DMS 273 treated with DMSO at 0.1 percent for 48 hours (cell line): ENCODE measurements at regions not wholly inside any gene's neighbourhood (a gene's known extent, or its start where the extent isn't known, plus 50 kb on each side); places are given as distances from the start of the nearest gene placed in this dataset.

Experiments used
- DNase-seq: peaks from one replicate; lab custom pipeline; 2025; lab: John Stamatoyannopoulos, UW

DNA sequence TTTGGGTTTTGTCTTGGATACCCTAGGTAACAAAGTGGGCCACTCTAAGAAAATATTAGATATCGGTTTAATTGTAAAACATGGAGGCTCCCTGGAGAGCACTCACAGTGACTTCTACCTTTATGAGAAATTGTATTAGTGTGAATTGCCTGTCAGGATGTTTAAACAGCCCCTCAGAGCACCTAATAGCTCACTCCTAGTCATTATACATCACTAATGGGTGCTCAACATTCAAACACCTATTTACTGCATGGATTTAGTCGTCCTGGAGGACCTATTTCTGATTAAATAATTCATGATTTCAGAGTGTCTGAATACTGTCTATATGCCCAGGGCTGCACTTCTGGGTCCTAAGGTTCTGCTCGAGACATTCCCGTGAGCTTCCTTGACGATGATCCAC is 430.2 kb upstream of the EEF2KMT start:
- no peak for DNase-seq

- no peak for DNase-seq
Observed at GRCh38 chr16:5526826-5527225, 429.2 kb upstream of the EEF2KMT start.

DNA sequence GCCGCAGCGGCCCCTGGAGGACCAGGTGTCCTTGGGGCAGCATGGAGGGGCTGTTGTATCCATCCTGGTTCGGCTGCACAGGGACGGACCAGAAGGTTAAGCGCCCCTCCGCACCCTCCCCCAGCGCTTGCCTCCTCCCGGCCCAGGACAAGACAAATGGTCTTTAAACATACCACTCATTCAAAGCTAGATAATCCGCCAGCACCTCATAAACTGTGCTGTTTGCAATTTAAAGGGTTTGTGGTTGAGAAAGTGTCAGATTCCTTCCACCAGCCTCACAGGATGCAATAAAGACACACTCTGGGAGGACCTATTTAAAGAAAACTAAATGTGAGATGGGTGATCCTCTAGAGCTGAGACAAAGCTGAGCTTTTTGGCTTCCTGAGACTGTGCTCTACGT is 426.2 kb upstream of the EEF2KMT start:
- no peak for DNase-seq

GRCh38 chr16:5516115-5516514 is 418.5 kb upstream of the EEF2KMT start:
- no peak for DNase-seq

DNA sequence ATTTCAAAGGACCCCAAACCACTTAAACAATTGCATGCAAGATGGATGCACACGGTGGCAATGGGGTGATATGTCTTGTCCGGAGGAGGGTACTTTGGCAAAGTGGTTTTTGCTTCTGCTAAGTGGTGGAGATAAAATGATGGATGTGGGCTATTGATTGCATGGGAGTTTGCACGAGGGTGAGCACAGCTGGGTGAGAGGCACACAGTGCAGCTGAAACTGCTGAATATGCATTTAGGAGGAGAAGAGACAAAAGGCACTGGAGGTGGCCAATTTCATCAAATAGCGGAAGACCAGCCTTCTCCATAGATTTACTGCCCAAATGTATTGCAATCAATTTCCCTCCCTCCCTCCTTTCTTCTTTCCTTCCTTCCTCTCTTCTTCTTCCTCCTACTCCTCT is 414.4 kb upstream of the EEF2KMT start:
- DNase-seq: no peak

- no peak for DNase-seq
Observed at GRCh38 chr16:5510819-5511370, 413.3 kb upstream of the EEF2KMT start.

- DNase-seq: no peak
Observed at GRCh38 chr16:5509794-5510193, 412.2 kb upstream of the EEF2KMT start.

DNA sequence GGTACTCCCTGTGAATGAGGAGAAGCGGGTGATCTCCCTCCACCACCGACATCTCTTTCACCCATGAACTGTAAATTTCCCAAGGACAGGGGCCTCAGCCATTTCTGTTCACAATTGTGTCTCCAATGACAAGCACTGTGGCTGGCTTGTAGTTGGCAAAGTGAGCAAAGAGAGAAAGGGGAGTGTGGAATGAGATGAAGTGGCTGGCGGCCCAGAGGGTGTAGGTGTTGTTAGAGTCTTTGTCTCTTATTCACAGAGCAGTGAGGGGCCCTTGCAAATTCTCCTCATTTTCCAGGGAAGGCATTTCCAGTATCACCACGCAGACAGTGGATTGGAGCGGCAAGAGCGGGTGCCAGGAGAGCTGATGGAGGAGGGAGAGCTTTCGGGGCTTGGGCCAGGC is 411.7 kb upstream of the EEF2KMT start:
- DNase-seq: no peak

DNA sequence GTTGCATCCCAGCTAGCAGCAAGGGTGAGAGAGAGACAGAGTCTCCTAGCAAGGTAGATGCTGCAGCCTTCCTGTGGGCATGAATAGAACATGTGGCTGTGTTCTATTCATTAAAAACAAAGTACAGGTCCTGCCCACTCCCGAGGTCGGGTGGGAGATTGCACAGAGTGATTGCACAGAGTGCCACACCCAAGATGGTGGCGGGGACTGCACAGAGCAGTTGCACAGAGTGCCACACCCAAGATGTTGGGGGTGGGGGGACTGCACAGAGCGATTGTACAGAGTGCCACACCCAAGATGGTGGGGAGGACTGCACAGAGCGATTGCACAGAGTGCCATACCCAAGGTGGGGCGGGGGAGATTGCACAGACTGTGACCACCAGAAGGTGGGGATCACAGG is 410.8 kb upstream of the EEF2KMT start:
- no peak for DNase-seq

DNA sequence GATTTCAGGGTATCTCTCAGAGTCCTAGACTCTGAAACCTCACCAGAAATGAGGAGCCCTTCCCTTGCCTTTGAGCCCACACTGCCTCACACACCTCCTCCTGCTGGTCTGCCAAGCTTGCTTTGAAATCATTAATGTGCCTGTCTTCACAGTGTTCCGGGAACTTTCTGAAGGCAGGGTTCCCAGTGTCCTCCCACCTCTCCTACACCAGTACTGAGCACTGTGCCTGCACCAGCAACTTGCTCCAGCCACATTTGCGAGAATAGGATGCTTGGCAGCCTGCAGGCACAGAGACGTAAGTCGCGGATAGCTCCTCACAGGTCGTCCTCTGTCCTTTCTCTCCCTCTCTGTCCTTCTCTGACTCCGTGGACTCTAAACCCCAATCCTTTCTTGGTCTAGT is 408.4 kb upstream of the EEF2KMT start:
- no peak for DNase-seq

DNA sequence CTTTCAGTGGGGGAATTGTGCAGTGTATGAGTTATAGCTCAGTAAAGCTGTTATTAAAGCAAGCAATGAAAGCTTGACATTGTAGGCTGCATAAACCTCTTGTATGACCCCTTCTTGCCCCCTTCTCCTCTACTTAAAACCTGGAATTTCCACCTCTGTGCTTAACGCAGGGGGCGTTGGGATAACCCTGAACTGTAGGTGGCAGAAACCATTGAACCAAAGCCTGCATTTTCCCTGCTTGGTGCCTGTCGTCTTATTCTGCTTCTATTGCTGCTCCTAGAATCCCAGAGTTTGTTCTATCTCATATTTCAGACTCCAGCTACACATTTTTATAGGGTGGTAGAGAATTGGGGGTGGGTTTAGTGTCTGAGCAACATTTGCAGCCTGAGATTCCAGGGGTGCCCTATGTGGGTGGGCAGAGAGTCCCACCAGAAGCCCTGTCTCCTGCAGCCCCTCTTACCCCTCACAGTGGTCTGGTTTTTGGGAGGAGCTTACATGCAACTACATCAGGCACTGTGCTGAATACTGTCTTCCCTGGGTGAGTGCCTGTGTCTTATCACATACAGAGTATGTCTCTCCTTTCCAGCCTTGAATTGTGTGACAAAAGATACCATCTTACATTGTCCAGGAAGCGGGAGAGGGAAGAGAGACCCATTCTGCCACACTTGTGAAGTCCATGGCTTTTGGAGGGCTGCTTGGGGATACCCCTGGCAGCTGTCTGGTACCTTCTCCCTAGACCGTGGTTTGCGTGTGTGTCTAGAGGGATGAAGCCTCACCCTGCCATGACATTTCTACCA is 407.7 kb upstream of the EEF2KMT start:
- no peak for DNase-seq

GRCh38 chr16:5504064-5504781 is 406.6 kb upstream of the EEF2KMT start:
- no peak for DNase-seq

GRCh38 chr16:5502944-5503343 is 405.3 kb upstream of the EEF2KMT start:
- no peak for DNase-seq

DNA sequence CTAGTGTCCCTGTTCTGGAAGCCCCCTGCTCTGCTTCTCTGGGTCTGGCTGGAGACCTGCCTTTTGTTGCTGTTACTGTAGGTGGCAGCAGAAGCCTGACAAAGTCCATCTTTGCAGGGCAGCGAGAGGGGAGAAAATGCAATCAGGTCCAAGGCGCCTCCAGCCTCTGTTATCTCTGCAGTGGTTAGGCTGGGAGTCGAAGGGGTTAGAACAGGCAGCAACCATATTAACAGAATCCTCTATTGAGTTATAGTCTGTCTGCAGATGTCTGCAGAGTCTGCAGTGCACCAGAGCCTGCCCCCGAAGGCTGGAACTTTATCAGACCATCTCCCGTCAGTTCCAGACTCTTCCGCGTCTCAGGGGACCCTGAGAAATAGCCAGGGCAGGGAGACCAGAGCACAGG is 404.9 kb upstream of the EEF2KMT start:
- DNase-seq: no peak

- DNase-seq: no peak
Observed at GRCh38 chr16:5500526-5500925, 402.9 kb upstream of the EEF2KMT start.

DNA sequence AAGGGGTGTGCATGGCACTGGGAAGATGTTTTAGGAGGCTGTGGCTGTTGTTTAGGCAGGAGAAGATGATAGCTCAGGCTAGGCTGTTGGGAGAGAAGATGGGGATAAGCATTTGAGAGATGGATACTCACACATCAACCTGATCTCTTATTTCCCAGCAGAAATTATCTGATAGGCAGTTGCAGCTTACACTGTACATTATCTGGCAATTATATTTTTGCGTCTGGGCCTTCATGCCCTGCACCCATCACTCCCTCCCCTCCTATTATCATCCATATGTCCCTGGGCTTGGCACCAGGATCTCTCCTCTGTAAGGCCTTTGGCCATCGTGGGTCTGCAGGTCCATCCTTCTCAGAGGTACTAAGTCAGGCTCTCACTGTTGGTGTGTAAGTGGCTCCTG is 401.0 kb upstream of the EEF2KMT start:
- DNase-seq: no peak

GRCh38 chr16:5496013-5496412 is 398.4 kb upstream of the EEF2KMT start:
- no peak for DNase-seq

DNA sequence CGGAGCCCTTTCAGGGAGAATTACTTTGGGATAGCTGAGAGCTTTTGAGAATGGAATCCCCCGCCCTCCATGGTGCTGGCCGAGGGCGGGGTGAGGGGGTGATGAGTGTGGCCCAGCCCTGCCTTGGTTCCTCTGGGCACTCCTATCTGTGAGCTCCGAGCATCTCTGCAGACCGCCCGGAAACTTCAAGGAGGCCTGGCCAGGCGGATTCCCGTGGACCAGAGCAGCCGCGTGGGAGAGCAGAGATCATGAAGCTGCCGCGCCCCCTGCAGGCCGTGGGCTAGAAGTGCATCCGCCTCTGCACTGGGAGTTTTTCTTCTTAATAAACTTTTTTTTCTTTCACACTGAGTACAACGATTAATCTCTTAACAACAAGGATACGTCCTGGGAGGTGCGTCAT is 392.9 kb upstream of the EEF2KMT start:
- no peak for DNase-seq

DNA sequence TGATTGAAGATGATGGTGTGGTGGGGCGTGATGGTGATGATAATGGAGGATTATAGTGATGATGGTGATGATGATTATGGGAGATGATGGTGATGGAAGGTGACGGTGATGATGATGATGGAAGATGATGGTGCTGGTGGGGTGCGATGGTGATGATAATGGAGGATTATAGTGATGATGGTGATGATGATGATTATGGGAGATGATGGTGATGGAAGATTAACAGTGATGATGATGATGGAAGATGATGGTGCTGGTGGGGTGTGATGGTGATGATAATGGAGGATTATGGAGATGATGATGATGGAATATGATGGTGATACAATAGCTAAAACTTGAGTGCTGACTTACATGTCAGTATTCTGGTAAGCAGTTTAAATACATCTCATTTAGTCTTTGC is 391.0 kb upstream of the EEF2KMT start:
- no peak for DNase-seq

- DNase-seq: no peak
Observed at GRCh38 chr16:5487728-5488127, 390.1 kb upstream of the EEF2KMT start.

GRCh38 chr16:5482256-5482655 is 384.7 kb upstream of the EEF2KMT start:
- DNase-seq: no peak

DNA sequence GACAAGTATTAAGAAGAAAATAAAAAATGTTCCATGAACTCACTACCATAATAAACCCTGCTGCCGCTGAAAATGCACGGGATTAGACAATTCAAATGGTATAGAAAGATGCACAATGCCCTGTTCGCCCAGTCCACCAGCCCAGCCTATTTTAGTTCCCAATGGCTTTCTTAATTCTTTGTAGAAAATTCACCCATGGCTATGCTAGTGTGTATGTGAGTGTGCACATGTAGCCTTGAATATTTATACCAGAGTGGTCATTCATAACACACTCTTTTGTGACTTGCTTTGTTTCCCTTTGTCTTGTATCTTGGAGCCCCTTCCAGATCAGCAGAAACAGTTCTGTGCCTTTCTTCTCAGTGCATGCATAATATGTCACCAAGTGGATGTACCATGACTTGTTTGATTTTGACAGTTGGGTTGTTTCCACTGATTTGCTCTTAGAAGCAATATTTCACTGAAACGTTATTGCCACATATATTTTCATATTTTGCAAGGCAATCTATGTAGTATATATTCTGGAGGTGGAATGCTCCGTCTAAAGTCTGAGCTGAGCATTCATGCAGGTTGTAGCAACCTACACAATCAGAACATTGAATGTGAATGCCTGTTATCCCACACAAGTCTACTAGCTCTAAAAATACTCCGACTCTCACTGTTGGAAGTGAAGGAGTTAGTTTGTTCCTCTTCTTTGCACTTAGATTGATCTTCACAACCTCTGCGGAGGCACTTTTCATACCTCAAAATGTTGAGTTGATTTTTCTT is 383.0 kb upstream of the EEF2KMT start:
- DNase-seq: no peak

DNA sequence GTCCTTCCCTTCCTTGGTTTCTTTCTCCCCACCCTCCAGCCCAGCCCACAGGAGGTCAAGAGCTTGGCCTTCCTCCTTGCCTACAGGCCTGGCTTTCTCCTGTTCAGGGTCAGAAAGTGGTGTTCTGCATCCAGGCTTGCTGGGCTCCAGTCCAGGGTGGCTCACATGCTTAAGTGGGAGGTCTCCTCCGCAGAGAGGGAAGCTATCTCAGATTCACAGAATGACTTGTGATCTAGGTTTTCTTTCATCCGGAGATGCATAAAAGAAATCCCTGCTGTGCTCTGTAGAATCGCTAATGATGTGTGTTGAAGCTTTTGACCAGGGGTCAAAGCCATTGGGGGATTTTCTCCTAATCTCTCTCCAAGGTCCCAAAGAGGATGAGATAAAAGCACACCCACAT is 382.3 kb upstream of the EEF2KMT start:
- DNase-seq: no peak
